DND-41 (cell line): ENCODE measurements at regions not wholly inside any gene's neighbourhood (a gene's known extent, or its start where the extent isn't known, plus 50 kb on each side); places are given as distances from the start of the nearest gene placed in this dataset.

Experiments used
- ATAC-seq: fragments of 200-7000 bp; cut with Tn5 transposase; 3 replicates; pipeline ENCODE4 v1.9.1; 2021; ENCODE audit warnings: low read depth; ENCODE audit not compliant: insufficient read depth
- DNase-seq: peaks from one replicate; pipeline ENCODE4 v3.0.0-alpha.2; 2020
- H2AFZ ChIP-seq: 2 replicates; pipeline ENCODE4 v1.6.0; 2012; ENCODE audit warnings: low read depth, low read length
- H3K27ac ChIP-seq: 2 replicates; pipeline ENCODE4 v1.5.1; 2012; ENCODE audit warnings: low read length, inconsistent platforms
- H3K27me3 ChIP-seq: fragments of 200-600 bp; sonication (generic); 2 replicates; pipeline ENCODE4 v1.6.0; 2012; ENCODE audit warnings: low read length, mild to moderate bottlenecking, inconsistent platforms; ENCODE audit not compliant: insufficient read depth, poor library complexity
- H3K36me3 ChIP-seq: 2 replicates; pipeline ENCODE4 v1.5.1; 2012; ENCODE audit warnings: low read length, inconsistent platforms; ENCODE audit not compliant: insufficient read depth
- H3K4me1 ChIP-seq: 2 replicates; pipeline ENCODE4 v1.5.1; 2012; ENCODE audit warnings: mild to moderate bottlenecking, low read length; ENCODE audit not compliant: insufficient read depth
- H3K4me2 ChIP-seq: 2 replicates; pipeline ENCODE4 v1.6.0; 2012; ENCODE audit warnings: mild to moderate bottlenecking, moderate library complexity, low read length, inconsistent platforms; ENCODE audit not compliant: insufficient read depth
- H3K4me3 ChIP-seq, 2 experiments: fragments of 200-600 bp in 1 of 2; shearing (Covaris generic) in 1 of 2; 2 replicates each; pipeline ENCODE4 v1.5.1; 2012 to 2016; ENCODE audit warnings: inconsistent platforms in 2 of 2, low read length in 2 of 2, mild to moderate bottlenecking in 2 of 2, low read depth in 1 of 2, moderate library complexity in 1 of 2
- H3K79me2 ChIP-seq: 2 replicates; pipeline ENCODE4 v1.6.0; 2012; ENCODE audit warnings: low read length, inconsistent platforms; ENCODE audit not compliant: insufficient read depth
- H3K9ac ChIP-seq: 2 replicates; pipeline ENCODE4 v1.6.0; 2012; ENCODE audit warnings: low read depth, mild to moderate bottlenecking, inconsistent platforms, low read length, moderate library complexity
- H3K9me3 ChIP-seq: 2 replicates; pipeline ENCODE4 v1.5.1; 2012; ENCODE audit warnings: low read length, moderate library complexity, mild to moderate bottlenecking, inconsistent platforms; ENCODE audit not compliant: insufficient read depth, severe bottlenecking
- H4K20me1 ChIP-seq: 2 replicates; pipeline ENCODE4 v1.6.0; 2012; ENCODE audit warnings: low read length; ENCODE audit not compliant: insufficient read depth
- CTCF ChIP-seq: IDR thresholded peaks from 2 replicates; pipeline ENCODE4 v1.5.1; 2012; ENCODE audit warnings: borderline replicate concordance, low read length, moderate library complexity, mild to moderate bottlenecking; ENCODE audit not compliant: poor library complexity, severe bottlenecking; ENCODE audit errors: extremely low read depth
- EZH2 ChIP-seq: IDR thresholded peaks from 3 replicates; pipeline ENCODE4 v1.6.1; 2012; ENCODE audit warnings: borderline replicate concordance, low read depth, mild to moderate bottlenecking, moderate library complexity, low read length, inconsistent platforms; ENCODE audit not compliant: severe bottlenecking

DNA sequence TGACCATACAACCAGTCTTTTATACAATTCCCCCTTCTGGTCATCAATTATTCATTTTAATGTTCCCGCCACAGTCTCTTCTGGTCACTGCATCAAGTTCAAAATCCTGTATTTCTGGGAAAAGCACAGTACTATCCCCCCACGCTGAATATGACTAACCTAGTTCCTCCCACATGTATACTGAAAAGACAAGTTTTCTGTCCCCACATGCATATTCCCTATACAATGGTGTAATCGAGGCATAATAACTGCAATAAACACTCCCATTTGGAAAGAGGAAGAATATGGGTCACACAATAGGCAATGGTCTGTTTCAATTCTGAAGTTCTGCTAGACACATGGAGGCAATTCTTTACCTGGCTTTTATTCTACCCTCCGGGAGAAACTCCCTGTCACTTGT lies 344.9 kb downstream of the EFNA5 start:
- no peaks in the 10 kb centered on the region for H3K27me3 ChIP-seq
- DNase-seq = no peak
- ATAC-seq = no peak

DNA sequence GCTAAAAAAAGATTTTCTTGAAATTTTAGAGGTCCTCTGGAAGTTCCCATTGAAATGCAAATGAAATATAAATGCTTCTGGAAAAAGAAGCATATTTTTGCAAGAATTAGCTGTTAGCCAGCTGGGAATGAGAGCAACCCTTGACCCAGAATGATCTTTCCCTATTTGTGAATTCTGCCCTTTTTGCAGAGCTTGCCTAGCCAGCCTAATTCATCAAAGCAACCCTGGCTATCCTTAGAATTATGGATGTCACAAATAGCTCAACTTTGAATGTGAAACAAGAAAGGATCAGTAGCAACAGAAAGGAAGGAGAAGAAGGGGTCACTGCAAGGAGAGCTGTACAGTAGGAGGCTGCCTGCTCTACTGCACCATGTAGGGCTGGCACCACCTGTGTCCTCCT lies 345.9 kb downstream of the EFNA5 start:
- Histone ChIP-seq H3K4me3 (no peak overlapping the region), H2AFZ (no peak overlapping the region)
- ATAC-seq = no peak

More for the DNA sequence above, 344.9 kb downstream of the EFNA5 start:
- Histone ChIP-seq H3K4me2 (no peak overlapping the region), H3K36me3 (no peaks in the 10 kb centered on the region), H3K4me1 (no peaks in the 10 kb centered on the region), H3K9me3 (no peaks in the 10 kb centered on the region), H3K27ac (no peak overlapping the region), H4K20me1 (no peaks in the 10 kb centered on the region), H3K9ac (no peak overlapping the region), H2AFZ (no peak overlapping the region), H3K79me2 (no peaks in the 10 kb centered on the region), H3K4me3 (no peak overlapping the region)
- TF ChIP-seq CTCF (no peak), EZH2 (no peak)

GRCh38 chr5:107324071-107324470 lies 346.7 kb downstream of the EFNA5 start:
- H3K79me2 ChIP-seq = no peaks in the 10 kb centered on the region
- H3K9me3 ChIP-seq = no peaks in the 10 kb centered on the region
- no peak overlapping the region for H3K4me2 ChIP-seq
- no peak overlapping the region for H3K4me3 ChIP-seq
- ATAC-seq (no peak), DNase-seq (no peak)
- H3K27me3 ChIP-seq = no peaks in the 10 kb centered on the region
- H2AFZ ChIP-seq = no peak overlapping the region
- H3K36me3 ChIP-seq = no peaks in the 10 kb centered on the region
- no peaks in the 10 kb centered on the region for H4K20me1 ChIP-seq
- TF ChIP-seq CTCF = no peak
- TF ChIP-seq EZH2 = no peak
- H3K9ac ChIP-seq = no peak overlapping the region
- no peak overlapping the region for H3K27ac ChIP-seq
- no peaks in the 10 kb centered on the region for H3K4me1 ChIP-seq

More for the DNA sequence above, 345.9 kb downstream of the EFNA5 start:
- Histone ChIP-seq H3K4me2 (no peak overlapping the region), H3K36me3 (no peaks in the 10 kb centered on the region), H4K20me1 (no peaks in the 10 kb centered on the region), H3K27ac (no peak overlapping the region), H3K27me3 (no peaks in the 10 kb centered on the region), H3K79me2 (no peaks in the 10 kb centered on the region), H3K9me3 (no peaks in the 10 kb centered on the region), H3K4me1 (no peaks in the 10 kb centered on the region), H3K9ac (no peak overlapping the region)
- no peak for DNase-seq
- TF ChIP-seq CTCF (no peak), EZH2 (no peak)

- no peak overlapping the region for H3K27ac ChIP-seq
These were observed 347.2 kb downstream of the EFNA5 start for GRCh38 chr5:107323536-107323935.

More at GRCh38 chr5:107323536-107323935, 347.2 kb downstream of the EFNA5 start:
- no peak for TF ChIP-seq CTCF
- TF ChIP-seq EZH2 = no peak
- Histone ChIP-seq H3K4me3 (no peak overlapping the region), H3K9ac (no peak overlapping the region), H4K20me1 (no peaks in the 10 kb centered on the region), H2AFZ (no peak overlapping the region), H3K4me2 (no peak overlapping the region), H3K9me3 (no peaks in the 10 kb centered on the region), H3K27me3 (no peaks in the 10 kb centered on the region), H3K4me1 (no peaks in the 10 kb centered on the region), H3K36me3 (no peaks in the 10 kb centered on the region), H3K79me2 (no peaks in the 10 kb centered on the region)
- ATAC-seq (no peak), DNase-seq (no peak)
